Glomerular endothelial cell (primary cell): ENCODE measurements at regions not wholly inside any gene's neighbourhood (a gene's known extent, or its start where the extent isn't known, plus 50 kb on each side); places are given as distances from the start of the nearest gene placed in this dataset.
A peak's percentile ranks its signal among the peaks of the same experiment; 100 is the strongest.

ENCODE experiments used
- DNase-seq: peaks from one replicate; pipeline ENCODE4 v3.0.0-alpha.2; 2011; ENCODE audit warnings: low read depth, low spot score; ENCODE audit errors: extremely low read depth

DNA sequence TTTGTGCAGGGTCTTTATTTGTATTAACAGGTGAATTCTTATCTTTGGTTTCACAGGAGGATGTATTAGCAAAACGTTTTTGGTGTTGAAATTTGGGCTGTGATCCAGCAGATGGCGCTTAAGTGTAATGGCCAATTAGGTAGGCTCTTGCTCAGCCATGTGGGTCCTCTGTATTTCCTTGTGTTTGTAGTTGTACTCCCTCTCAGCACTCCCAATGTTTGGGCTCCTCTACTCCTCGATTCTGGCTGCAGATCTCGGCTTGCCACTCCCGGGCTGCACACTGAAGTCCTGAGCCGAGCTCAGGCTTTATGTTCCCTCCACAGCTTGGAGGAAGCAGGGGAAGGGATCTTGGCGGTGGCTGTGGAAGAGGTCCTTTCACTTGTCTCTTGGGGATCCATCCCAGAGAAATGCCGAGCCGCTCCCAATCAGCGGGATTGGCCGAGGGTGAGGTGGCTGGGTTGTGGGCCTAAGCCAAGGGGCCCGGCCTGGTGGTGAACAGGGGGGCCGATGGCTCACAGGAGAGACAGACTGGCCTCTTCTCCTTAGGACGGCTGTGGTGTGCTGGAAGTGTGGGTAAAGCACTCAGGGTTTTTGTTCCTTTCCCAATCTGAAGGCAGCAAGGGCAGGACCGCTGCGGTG, 133.7 kb downstream of the AEBP2 start:
- peak; percentile 74 for DNase-seq

GRCh38 chr12:19573866-19574265, 134.6 kb downstream of the AEBP2 start:
- DNase-seq, result no peak

- peak; percentile 18 for DNase-seq
Measured at GRCh38 chr12:19574601-19575000, 135.3 kb downstream of the AEBP2 start.

DNA sequence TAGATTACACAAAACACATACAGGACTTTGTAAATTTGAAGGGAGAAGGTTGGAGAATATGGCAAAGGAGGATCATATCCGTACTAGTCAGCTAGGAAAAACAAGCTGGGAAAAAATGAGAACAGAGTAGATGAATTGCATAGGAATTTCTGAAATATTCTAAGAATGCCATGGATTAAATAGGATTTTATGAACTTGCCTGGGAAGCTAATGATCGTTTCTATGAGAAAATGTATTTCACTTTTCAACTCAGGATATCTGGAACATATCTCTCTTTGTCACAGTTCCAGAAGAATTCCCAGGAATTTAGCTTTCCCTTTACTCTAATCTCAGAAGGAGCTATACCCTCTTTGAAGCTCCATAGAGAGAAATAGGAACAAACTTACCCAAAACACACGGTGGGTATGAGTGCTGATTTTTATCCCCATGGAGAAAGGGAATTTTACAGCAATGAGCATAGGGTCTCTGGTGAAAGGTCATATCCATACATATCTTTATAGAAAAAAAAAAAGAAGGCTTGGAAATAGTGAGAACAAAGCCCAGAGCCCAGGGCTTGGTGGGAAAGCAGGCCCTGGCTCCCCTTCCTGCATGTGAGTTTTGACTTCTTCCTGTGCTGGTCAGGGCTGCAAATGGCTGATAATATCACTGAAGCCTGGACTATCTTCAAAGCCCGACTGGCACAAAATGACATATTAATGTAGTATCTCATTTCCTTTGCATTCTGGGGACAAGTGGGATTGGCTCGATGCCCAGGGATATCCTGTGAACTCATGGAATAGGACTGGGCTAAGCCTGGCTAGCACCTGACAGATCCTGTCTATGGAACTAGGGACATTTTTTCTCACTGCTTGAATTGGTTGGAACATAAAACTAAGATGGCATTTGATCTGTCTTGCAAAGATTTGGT, 136.3 kb downstream of the AEBP2 start:
- DNase-seq, result peak; percentile 100

DNA sequence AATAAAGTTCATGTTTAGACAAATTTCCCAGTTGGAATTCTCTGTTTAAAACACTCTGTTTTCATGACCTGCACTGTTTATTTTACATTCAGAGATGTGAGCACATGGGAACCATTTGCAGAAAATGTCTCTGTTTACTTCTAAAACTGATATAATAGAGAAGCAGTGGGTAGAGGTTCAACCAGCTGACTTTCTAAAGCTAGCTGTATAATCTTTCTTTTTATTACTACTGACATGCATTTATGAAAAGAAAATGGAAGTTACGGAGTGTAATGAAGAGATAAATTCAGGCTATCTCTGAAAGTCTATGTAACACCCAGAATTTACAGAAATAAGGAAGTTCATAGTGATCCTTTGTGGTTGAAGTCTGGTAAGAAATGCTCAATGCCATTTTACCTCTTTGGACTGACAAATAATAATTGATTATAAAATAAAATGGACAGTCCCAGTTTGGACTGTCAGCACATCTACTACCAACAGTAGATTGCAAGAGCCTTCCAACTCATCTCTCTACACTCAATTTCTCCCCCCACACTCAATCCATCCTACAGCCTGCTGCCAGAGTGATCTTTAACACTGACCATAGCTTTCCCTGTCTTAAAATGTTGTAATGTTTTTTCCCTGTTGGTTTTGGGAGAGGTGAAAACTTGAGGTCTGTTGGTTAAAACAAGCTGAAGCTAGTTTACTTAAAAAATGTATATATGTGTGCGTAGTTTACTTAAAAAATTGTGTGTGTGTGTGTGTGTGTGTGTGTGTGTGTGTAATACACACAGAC, 137.4 kb downstream of the AEBP2 start:
- peak; percentile 36 for DNase-seq

DNA sequence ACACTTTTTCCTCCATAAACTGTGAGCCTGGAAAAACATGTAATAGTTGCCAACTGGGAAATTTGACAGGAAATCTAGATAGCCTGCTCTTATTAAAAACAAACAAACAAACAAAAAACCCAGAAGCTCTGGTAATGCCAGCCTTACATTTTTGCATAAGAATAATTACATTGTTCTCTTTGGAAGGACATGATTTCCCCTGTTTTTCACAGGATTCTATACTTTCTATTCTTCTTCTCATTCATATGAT, 137.9 kb downstream of the AEBP2 start:
- DNase-seq, result peak; percentile 22

DNA sequence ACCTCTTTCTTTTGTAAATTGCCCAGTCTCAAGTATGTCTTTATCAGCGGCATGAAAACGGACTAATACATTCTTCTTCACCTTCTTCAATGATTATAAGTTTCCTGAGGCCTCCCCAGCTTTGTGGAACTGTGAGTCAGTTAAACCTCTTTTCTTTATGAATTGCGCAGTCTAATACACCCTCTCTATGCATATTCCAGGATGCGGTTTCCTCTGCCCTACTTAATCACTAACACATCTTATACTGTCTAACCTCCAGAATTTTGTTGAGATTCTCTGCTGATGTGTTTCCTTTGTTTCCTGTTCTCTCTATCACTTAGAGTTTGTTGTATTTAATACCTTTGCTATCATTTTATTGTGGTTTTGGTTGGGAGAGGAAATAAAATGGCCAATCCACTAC, 145.4 kb downstream of the AEBP2 start:
- DNase-seq, result no peak

- DNase-seq, result no peak
Measured at GRCh38 chr12:19588951-19589350, 149.7 kb downstream of the AEBP2 start.

DNA sequence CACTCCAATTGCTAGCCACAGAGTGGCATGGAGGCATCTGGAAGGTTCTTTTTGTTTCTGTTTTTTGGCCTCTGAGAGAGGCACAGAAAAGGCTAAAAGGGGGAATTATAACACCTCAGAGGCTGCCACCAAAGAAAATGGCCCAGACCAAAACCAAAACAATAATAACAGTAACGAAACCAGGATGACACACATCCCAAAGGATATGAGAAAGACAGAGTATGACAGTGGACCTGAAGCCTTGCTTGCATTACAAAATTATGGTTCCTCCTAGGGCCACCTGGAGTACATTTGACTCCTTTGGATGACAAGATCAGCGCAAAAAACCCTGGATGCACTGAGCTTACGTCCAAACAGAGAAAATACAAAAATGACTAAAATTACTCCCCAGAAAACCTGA, 152.7 kb downstream of the AEBP2 start:
- no peak for DNase-seq

DNA sequence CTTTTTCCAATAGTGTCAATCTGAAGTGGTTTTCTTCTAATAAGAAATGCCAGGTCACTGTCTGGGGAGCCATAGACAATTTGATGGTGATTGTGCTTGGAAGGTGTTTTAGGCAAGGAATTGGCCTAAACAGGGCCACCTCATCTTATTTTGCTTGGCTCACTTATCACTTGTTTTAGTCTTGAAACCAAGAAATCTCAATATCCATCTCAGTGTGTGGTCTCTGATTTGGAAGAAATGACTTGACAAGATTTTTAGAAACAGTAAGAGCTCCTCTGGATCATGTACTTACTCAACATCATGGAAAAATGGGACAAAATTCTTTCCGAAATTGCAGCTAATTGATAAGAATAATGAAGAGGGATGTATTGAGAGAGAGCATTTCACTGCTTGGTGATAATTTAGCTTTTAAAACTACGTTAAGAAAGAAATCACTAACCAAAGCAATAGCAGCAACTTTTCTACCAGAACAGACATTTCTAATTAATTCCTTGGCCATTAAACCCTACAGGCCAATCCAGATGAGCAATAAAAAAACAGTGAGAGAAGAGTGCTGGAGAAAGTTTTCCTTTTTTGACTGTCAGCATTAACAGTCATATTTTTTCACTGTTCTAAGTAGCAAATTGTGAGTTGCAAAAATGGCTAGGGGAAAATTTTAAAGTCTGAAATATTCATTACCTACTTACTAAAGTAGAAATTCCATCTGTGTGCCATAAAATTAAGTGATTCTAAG, 157.3 kb downstream of the AEBP2 start:
- DNase-seq, result no peak

- no peak for DNase-seq
Measured at GRCh38 chr12:19597167-19598026, 158.1 kb downstream of the AEBP2 start.

- DNase-seq, result no peak
Measured at GRCh38 chr12:19605720-19606119, 166.4 kb downstream of the AEBP2 start.

GRCh38 chr12:19608039-19608438, 168.7 kb downstream of the AEBP2 start:
- no peak for DNase-seq

DNA sequence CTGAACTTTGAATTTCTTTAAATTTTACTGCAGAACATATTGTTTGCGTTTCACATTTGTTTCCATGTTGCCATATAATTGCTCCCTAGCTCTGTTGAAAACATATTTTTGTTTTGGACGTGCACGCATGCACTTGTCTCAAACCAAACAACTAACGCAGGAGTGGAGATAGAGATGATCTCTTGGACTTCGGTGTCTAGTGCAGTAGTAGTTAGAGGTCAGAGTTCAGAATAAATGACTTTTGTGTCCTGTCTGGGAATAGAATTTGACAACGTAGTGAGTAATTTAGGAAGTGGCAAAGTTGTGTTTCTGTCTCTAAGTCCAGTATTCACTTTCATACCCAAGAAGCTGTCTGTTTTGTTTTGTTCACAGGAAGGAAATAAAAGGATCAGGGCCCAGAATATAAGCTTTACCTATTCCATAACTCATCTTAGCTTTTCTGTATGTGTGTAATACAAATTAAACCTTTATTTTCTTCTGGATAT, 173.8 kb downstream of the AEBP2 start:
- no peak for DNase-seq

DNA sequence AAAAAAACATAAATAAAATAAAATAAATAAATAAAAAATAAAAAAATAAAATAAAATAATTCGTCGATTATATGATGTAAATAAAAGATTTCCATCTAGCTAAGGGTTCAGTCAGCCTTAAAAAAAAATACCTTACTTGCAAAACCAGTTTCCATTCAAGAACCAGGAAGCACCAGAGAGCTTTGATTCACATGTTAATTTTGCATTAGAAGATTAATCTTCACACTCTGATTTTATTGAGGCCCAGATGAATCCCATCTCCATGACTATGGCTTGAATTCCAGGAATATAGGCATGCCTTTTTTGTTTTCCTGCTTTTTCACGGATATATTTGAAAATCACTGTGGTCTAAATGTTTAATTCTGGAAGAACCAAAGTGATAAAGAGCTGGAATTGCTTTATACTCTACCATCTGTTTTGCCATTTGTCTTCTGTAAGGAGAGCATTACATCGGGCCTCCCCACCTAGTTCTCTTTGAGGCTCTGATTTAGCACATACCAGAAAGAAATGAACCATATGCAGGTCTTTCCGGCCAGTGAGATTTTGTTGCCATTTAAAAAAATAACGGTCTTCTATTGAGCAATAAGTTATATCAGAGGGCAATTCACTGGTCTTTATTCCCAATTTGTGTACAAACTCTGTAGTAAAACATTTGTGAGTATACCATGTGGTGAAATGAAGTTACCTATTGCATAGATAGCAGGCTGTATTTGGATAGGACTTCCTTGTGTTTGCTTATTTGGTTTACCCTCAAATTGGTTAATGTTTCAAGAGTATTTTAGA, 175.5 kb downstream of the AEBP2 start:
- no peak for DNase-seq

DNA sequence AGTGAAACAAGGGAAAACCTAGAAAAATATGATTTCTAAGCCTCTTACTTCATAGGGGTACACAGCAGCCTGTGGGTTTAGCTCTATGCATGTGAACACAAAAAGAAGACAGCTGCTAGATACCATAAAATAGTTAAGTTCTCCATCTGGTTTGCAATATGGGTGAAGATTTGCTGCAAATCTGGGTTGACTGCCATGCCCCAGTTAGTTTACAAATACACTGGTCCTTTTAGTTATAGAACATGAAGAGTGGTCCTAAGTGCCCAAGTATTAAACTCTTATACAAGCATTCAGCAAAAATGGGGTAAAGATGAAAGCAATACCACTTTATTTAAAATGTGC, 176.1 kb downstream of the AEBP2 start:
- DNase-seq, result no peak

DNA sequence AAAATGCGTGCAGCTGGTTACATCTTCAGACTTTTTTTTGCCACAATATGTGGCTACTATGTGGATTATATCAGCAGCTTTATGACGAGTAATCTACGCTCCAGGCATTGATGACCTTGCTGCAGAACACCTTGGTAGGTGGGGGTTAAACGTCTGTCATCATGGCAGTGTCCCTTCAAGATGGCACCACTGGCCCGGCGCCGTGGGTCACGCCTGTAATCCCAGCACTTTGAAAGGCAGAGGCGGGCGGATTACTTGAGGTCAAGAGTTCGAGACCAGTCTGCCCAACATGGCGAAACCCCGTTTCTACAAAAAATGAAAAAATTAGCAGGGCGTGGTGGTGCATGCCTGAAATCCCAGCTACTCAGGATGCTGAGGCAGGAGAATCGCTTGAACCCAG, 177.5 kb downstream of the AEBP2 start:
- no peak for DNase-seq

GRCh38 chr12:19620222-19620621, 180.9 kb downstream of the AEBP2 start:
- no peak for DNase-seq

GRCh38 chr12:19623751-19624399, 184.6 kb downstream of the AEBP2 start:
- no peak for DNase-seq
